Glomerular visceral epithelial cell (primary cell): ENCODE measurements at regions not wholly inside any gene's neighbourhood (a gene's known extent, or its start where the extent isn't known, plus 50 kb on each side); places are given as distances from the start of the nearest gene placed in this dataset.

Experiments used
- DNase-seq: peaks from one replicate; pipeline ENCODE4 v3.0.0-alpha.2; 2016; ENCODE audit errors: extremely low spot score

DNA sequence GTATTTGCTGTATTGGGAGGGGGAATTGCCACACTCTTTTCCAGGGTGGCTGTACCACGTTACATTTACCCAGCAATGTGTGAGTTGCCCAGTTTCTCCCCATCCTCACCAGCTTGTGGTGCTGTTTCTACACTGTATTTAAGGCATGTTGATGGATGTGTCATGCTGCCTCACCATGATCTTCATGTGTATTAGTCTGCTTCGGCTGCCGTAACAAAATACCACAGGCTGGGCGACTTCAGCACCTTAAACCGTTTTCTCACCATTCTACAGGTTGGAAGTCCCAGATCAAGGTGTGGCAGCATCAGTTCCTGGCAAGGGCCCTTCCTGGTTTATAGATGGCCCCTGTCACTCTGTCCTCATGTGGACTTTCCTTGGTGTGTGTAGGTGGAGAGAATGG is 169.7 kb downstream of the IGLL1 start:
- no peak for DNase-seq

DNA sequence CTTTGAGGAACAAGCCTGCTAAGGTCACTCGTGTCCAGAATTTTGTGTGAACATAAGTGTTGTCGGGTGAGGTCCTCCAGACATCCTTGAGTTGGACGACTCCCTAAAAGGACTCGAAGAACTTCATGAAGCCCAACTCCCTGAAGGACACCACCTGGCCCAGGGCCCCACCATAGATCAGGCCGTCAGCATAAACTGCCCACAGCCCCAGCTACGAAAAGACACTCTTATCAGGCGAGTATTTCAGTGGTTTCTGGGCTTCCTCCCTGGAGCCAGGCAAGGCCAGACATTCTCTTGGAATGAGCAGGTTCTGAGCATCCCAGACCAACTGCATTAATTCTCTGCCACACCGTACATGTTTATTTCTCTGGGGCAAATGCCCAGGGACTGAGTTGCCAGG is 170.1 kb downstream of the IGLL1 start:
- DNase-seq = no peak

DNA sequence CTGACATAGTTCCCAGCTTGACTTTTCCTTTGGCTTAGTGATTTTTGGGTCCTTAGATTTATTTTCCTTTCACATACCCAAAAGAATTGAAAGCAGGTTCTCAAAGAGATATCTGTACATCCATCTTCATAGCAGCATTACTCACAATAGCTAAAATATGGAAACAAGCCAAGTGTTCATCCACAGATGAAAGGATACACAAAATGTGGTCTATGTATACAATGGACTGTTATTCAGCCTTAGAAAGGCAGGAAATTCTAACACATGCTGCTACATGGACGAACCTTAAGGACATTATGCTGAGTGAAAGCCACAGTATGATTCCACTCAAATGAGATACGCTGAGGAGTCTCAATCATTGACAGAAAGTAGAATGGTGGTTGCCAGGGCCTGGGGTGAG is 171.8 kb downstream of the IGLL1 start:
- no peak for DNase-seq

- DNase-seq = no peak
Observed at GRCh38 chr22:23405366-23405851, 174.7 kb downstream of the IGLL1 start.

DNA sequence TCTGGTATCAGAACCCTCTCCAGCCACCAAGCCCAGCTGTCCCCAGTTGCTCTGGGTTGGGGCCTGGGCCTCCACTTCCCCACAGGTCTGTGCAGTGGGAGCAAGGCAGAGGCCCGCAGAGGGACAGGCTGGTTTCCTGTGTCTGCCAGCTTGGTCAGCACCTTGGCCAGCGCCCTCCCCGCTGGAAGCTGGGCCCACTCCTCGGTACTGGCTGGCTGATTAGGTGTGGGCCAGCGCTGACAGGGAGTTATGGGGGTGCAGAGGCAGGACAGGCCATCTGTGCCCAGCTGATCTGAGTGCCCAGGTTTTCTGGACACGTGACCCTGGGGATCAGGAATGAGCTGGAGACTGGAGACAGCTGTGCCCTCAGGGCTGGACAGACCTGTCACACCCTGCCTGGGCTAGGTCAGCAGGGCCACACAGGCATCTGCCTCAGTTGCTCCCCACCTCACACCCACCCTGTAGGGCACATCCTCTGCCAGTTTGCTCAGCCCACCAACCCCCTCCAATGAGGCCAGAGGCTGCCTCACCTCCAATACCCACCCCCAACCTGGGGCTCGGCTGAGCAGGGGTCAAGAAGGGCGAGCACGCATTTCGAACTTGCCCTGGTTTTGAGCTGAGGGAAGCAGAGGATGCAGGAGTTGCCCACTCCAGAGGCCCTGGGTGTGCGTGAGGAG is 175.3 kb downstream of the IGLL1 start:
- no peak for DNase-seq

DNA sequence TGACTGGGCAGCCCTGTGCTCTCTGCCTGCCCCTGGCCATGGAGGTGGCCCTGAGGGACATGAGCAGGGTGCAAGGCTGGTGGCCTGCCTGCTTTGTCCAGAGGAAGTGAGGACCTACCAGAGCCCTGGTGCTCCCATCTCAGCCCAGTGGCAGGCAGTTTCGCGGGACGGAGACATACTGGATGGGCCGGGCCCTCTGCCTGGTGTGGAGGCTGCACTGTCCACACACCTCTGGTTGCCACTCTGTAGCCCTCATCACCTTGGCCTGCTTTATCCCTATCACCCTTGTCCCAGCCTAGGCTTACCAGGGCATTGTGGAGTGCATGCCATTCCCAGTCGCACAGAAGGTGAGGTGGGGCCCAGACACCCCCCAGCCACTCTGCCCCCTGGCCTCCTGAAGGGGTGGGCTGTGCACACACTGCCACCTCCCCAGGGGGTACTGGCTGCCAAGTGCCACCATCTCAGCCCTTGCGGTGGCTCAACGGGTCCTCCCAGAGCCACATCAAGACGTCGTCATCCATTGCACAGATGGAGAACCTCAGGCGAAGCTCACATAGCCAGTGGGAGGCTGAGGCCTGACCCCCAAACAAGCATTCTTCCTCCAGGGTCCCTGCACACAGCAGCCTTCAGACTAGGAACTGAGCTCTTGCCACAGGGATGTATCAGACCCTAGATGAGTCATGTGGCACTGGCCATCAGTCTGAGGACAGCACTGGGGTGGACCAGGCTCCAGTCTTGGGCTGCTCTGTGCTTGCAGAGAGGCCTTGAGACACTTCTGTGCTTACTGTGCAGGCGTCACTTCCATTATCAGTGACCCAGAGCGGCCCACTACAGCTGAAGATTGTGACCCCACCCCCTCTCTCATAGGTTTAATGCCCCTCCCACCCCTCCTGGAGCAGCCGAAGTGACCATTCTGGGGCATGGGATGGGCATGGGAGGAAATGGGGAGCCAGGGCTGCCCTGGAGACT is 176.1 kb downstream of the IGLL1 start:
- DNase-seq = no peak

DNA sequence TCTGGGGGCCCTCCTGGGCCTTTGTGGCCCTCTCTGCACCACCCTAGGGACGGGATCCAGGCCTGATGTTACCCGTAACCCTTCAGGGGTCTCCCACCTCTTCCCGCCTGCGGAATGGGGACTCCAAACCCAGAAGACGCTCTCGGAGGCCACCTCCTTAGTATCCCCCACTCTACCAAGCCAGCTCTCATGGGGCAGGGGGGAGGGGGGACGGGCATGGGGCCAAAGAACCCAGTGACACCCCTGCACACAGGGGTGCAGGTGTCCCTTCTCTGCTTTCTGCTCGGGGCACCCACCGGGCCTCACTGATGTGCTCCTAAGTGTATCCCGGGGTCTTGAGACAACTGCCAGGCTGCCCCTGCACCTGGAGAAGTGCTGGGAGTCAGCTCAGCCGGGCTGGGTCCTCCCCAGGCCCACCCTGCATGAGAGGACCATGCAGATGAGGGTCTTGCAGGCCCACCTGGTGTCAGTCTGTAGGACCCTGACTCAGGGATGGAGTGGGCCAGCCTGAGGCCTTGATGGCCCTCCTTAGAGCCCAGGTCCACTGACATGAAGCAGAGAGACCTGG is 176.9 kb downstream of the IGLL1 start:
- no peak for DNase-seq

DNA sequence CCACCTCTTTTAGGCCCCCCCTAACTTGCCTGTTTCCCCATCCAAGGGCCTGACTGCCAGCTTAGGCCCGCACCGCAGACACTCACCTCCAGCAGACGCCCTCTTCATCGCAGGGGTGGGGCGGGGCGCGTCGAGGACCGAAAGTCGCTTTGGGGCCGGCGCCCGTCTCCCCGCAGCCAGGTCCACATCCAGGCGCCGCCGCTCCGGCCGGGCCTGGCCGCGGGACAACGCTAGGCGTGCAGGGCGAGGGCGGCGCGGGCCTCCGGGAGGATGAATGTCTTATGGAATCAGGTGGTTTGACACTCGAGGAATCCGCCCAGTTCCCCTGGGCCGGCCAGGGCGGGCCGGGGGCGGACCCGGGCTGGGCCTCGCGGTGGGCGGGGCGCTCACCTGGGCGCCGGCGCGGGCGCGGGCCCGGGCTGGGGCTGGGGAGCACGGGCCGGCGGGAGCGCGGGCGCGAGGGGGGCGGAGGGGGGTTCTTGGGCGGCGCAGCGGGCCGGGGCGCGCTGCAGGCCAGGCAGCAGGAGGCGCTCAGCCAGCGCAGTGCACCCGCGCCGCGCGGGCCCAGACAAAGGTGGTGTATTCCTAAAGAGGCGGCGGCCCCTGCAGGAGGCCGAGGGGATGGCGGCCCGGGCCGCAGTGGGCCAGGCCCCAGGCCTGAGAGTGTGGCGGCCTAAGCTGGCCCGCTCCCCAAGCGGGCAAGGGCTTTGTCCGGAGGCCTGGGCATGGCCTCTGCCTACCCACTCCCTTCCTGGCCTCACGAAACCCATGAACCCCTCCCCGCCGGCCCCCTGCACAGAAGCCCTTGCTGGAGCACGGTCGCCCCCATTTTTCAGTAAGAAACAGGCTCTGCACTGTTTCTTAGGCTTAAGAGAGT is 177.6 kb downstream of the IGLL1 start:
- peak; percentile 22 for DNase-seq

- DNase-seq = no peak
Observed at GRCh38 chr22:23401910-23402274, 178.2 kb downstream of the IGLL1 start.

- DNase-seq = peak; percentile 68
Observed at GRCh38 chr22:23401111-23401909, 178.8 kb downstream of the IGLL1 start.

DNA sequence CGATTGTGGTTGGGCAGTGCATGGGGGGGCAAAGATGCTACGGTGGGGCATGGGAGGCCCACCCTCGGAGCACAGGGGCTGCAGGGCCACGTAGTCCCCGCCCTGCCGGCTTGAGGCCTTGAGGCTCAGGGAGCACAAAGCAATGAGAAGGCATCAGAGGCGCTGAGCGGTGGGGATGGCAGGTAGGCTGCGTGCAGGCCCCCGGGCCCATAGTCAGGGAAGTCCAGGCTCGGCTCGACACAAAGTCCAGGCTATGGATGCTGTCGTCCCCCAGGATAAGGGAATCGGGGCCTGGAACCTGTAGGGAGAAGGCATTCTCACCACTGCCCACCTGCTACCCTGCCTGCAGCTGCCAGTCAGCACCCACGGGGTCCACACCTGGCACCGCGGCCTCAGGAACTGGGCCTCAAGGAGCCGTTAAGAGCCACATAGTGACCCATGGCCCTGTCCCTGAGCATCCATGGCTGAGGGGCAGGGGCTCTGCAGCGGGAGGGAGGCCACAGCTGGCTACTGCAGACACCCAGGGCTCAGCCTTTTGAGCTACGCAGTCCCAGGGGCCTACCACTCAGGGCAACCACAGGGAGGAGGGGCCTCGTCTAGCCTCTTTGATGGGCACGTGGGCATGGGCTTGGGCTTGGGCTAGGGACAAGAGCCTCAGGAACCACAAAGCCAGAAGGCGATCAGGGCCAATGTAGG is 179.7 kb downstream of the IGLL1 start:
- DNase-seq = no peak

DNA sequence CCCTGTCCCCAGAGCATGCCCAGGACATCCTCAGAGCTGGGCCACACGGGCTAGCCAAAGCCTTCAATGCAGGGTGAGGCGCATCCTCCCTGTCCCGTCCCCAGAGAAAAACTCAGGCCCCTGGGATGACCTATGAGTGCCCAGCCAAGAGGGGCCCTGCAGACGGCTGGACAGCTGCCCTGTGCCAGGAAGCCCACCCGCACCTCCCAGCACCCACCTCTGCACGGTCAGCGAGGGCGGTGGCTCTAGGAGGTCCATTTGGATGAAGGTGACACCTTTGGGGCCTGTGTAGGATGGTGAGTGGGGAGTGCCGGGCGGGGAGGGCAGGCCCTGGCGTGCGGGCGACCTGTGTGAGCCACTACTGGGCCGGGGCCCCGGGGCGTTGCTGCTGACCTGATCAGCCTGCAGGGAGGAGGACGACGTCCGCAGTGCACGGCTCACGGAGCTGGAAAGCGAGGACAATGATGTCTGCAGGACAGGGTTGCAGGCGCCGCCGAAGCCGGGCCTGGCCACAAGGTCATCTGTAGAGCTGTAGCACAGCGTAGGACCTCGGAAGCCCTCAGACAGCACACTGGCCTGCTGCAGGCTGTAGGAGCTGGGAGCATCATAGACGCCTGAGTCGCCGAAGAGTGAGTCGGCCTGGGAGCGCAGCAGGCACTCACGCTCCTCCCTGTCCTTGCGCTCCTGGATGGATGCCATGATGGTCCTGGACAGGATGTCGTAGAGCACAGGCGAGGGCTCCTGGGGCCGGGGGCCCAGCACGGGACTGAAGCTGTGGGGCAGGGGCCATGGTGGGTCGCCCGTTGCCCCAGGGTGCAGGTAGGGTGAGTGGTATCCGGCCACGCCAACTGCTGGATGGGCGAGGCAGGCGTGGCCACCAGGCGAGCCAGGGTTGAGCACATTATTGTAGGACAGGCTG is 180.5 kb downstream of the IGLL1 start:
- DNase-seq = no peak

GRCh38 chr22:23398701-23399366 is 181.3 kb downstream of the IGLL1 start:
- no peak for DNase-seq

GRCh38 chr22:23397613-23398567 is 182.2 kb downstream of the IGLL1 start:
- no peak for DNase-seq

DNA sequence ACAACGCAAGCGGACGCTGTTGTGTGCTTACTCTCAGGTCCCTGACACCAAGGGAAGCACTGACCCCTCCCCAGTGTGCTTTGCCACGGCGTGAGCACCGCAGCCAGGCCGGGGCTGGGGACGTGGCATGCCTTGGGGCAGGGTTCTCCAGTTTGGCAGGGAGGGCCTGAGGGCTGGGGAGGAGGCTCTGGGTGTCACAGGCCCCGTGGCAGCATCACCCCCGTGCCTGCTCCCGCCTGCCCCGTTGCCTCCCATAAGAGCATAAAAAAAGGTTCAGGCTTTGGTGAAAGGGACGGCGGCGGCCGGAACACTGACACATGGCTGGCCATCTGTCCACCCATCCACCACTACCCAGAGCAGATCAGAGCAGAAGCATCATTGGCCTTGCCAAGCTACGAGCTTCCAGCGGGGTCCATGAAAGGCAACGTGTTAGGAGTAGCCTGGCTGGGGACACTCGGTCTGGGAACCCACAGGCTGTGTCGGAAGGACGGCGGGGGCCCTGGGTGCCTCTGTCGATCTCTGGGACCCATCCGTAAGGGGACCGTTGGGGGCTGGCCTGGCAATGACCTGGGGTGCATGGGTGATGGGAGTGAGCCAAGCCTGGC is 183.0 kb downstream of the IGLL1 start:
- DNase-seq = no peak

DNA sequence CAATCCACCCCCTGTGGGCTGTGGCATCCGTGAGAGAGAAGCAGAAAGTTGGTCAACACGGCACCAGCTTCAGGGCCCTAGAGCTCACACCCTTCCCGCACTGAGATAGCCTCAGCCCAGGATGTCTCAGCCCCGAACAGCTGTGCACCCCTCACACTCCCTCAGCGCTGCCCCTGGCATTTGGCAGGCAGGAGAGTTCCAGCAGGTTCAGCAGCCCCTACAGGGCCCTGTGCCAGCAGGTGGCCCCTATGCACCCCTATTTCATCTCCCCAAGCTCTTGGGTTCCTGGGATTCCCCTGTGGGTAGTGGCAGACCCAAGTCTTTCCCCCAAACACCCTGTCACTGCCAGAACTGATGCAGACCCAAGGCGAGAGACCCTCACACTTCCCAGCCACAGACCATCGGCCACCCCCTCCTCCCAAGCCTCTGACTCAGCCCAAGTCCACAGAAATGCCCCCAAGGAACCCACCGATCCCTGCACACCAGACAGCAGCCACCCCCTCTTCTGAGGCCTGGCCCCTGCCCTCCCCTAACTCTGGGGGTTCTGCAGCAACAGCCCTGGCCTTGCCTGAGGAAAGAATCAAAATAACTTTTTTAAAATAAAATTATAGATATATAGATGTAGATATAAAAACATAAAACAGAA is 183.6 kb downstream of the IGLL1 start:
- DNase-seq = no peak
